HUES6 (cell line): ENCODE measurements at regions not wholly inside any gene's neighbourhood (a gene's known extent, or its start where the extent isn't known, plus 50 kb on each side); places are given as distances from the start of the nearest gene placed in this dataset.

ENCODE experiments used
- H3K27ac ChIP-seq: 2 replicates; pipeline ENCODE4 v1.7.0; 2013; ENCODE audit warnings: low read depth, mild to moderate bottlenecking, low read length, inconsistent platforms
- H3K27me3 ChIP-seq: 2 replicates; pipeline ENCODE4 v1.6.1; 2013; ENCODE audit warnings: low read length; ENCODE audit not compliant: control insufficient read depth, insufficient read depth
- H3K36me3 ChIP-seq: 2 replicates; pipeline ENCODE4 v1.6.1; 2013; ENCODE audit warnings: low read length; ENCODE audit not compliant: control insufficient read depth, insufficient read depth
- H3K4me1 ChIP-seq: 2 replicates; pipeline ENCODE4 v1.6.1; 2013; ENCODE audit warnings: low read length; ENCODE audit not compliant: control insufficient read depth, insufficient read depth
- H3K4me3 ChIP-seq: 2 replicates; pipeline ENCODE4 v1.5.1; 2013; ENCODE audit warnings: low read depth, low read length
- H3K9ac ChIP-seq: one replicate; pipeline ENCODE4 v1.6.1; 2013; ENCODE audit warnings: mild to moderate bottlenecking, low read length
- H3K9me3 ChIP-seq: 2 replicates; pipeline ENCODE4 v1.6.1; 2013; ENCODE audit warnings: low read depth, low read length; ENCODE audit not compliant: control insufficient read depth, insufficient read depth

DNA sequence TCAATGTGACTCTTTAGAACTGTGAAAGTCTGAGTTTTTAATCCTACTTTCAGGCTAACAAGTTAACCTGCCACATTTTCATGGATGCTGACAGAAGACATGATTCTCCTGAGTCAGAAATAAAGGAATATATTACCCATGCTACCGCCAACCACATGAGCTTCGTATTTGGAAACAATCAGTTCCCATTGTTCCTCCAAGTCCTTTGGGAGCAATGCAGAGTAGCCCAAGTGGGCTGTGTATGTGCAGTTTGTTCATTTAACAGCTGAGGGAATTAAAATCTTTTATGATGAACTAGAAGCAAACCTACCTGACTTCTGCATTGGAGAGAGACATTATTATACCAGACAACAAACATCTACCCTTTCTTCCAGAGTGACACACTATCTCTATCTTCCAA is 169.3 kb upstream of the BET1 start:
- no peaks in the 10 kb centered on the region for H3K9me3 ChIP-seq
- H3K27me3 ChIP-seq, result no peaks in the 10 kb centered on the region
- no peak overlapping the region for H3K27ac ChIP-seq
- no peak overlapping the region for H3K9ac ChIP-seq
- H3K4me1 ChIP-seq, result no peaks in the 10 kb centered on the region
- H3K36me3 ChIP-seq, result no peaks in the 10 kb centered on the region
- H3K4me3 ChIP-seq, result no peak overlapping the region

DNA sequence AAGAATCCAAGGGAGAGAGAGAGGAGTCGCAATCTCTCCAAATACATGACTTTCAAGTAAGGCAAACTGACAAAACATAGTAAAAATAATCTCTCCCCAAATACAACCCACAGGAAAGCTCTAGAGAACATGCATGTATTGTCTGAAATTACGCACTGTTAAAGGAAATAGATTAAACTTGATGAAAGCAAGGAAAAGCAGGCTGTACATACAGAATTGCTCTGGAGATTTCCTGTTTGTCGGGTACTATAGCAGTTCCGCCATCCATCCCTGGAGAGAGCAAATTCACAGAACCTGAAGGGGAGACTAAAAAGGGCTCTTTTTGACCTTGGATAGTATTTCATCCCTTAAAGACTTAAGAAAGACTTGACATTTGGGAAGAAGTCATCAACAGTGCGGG is 170.2 kb upstream of the BET1 start:
- no peak overlapping the region for H3K4me3 ChIP-seq
- no peaks in the 10 kb centered on the region for H3K27me3 ChIP-seq
- H3K9me3 ChIP-seq, result no peaks in the 10 kb centered on the region
- H3K36me3 ChIP-seq, result no peaks in the 10 kb centered on the region
- no peak overlapping the region for H3K9ac ChIP-seq
- H3K4me1 ChIP-seq, result no peaks in the 10 kb centered on the region
- H3K27ac ChIP-seq, result no peak overlapping the region

DNA sequence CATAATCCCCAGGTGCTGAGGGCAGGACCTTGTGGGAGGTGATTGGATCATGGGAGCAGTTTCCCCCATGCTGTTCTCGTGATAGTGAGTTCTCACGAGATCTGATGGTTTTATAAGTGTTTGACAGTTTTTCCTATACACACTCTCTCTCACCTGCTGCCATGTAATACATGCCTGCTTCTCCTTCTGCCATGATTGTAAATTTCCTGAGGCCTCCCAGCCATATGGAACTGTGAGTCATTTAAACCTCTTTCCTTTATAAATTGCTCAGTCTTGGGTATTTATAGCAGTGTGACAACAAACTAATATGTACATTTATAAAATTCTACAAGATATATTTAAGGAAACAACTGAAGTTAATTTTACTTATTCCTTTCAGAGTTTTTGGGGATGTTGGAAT is 170.8 kb upstream of the BET1 start:
- H3K4me1 ChIP-seq, result no peaks in the 10 kb centered on the region
- H3K27ac ChIP-seq, result no peak overlapping the region
- H3K36me3 ChIP-seq, result no peaks in the 10 kb centered on the region
- no peak overlapping the region for H3K9ac ChIP-seq
- H3K27me3 ChIP-seq, result no peaks in the 10 kb centered on the region
- no peaks in the 10 kb centered on the region for H3K9me3 ChIP-seq
- H3K4me3 ChIP-seq, result no peak overlapping the region

DNA sequence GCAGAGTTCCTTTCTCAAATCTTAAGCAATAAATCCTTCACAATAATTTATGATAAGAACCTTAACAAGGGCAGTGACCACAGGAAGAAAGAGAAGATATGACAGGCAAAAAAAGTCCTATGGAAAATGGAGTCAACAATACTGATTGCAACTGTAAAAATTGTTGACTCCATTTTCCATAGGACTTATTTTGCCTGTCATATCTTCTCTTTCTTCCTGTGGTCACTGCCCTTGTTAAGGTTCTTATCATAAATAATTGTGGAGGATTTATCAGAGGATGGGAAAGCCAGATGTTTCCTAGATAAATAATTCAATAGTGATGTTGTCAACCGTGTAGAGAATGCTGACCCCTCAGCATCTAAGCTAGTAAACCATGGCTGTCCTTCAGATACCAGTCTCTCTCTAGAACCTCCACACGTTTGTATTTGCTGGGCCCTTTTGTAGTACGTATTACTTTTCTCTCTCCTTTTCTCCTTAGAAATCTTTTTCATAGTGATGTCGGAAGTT is 172.6 kb upstream of the BET1 start:
- Histone ChIP-seq H3K9ac (no peak overlapping the region), H3K4me1 (no peaks in the 10 kb centered on the region), H3K36me3 (no peaks in the 10 kb centered on the region), H3K27ac (no peak overlapping the region), H3K4me3 (no peak overlapping the region), H3K27me3 (no peaks in the 10 kb centered on the region), H3K9me3 (no peaks in the 10 kb centered on the region)

DNA sequence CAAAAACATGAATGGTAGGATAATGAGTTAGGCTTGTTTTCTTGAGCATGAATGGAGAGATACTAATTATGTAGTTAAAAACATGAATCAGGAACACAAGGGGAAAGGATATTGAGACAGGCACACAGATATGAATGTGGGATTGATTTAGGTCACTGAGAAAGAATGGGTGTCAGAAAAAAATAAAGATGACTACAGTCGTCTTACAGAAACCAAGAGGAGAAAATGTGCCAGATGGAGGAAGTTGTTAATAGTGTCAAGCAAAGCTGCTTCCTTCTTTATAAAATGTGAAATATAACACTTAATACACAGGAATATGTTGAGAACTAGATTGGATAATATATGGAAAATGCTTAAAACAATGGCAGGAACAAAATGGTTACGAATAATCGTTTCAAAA is 173.3 kb upstream of the BET1 start:
- Histone ChIP-seq H3K4me1 (no peaks in the 10 kb centered on the region), H3K9me3 (peaks cover 6% of the 10 kb centered on the region), H3K9ac (no peak overlapping the region), H3K36me3 (no peaks in the 10 kb centered on the region), H3K27me3 (no peaks in the 10 kb centered on the region), H3K4me3 (no peak overlapping the region), H3K27ac (no peak overlapping the region)

DNA sequence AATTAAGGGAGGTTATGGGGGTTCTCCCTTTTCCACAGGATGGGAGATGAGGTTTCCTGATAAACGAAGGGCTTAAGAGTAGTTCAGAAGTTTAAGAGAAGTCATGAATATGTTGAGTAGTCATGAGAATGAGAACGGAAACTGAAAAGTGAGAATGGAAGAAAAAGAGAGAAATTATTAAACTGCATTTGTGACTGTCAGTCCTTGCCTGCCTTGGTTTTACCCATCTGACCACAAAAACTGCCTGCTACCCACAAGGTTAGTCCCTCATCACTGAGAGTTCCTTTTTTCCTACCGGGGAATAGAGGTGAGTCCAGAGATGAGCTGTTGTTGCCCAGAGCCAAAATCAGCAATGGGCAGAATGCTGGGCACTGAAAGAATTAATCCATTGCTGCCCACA is 174.1 kb upstream of the BET1 start:
- Histone ChIP-seq H3K9me3 (peaks cover 7% of the 10 kb centered on the region), H3K36me3 (no peaks in the 10 kb centered on the region), H3K9ac (no peak overlapping the region), H3K27me3 (no peaks in the 10 kb centered on the region), H3K27ac (no peak overlapping the region), H3K4me3 (no peak overlapping the region), H3K4me1 (no peaks in the 10 kb centered on the region)

DNA sequence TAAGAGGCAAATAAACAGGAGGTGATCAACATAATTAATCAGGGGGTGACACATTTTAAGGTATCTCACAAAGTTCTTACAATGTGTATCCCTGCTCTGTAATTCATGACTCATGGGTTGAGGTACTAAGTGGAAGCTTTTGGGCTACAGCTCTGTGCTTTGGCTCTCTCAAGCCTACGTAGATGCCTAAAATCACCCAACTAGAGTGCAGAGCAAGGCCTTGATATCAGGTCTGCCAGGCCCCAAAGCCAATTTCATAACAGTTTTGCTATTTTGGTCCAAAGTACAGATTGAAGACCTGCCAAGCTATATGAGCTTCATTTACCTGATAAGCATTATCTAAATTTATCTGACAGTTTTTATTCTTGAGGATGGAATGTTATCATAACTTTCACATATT is 175.3 kb upstream of the BET1 start:
- Histone ChIP-seq H3K27ac (no peak overlapping the region), H3K27me3 (no peaks in the 10 kb centered on the region), H3K36me3 (no peaks in the 10 kb centered on the region), H3K4me3 (no peak overlapping the region), H3K9me3 (peaks cover 7% of the 10 kb centered on the region), H3K9ac (no peak overlapping the region), H3K4me1 (no peaks in the 10 kb centered on the region)

DNA sequence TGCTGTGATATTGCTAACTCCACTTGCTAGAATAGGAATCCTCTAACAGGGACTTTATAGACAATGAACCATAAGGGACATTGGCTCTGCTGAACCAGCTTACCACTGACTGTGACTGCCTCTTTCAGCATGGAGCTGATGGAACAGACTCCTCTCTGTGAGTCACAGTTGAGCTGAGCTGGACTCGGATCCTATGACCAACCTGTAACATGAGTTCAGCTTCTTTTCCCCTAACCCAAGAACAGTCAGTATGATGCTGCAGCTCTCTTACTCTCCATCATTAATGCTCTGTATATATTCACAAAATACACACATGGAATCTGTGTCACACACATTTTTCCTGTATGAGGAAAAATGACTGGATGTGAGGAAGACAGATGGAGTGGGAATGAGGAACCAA is 177.9 kb upstream of the BET1 start:
- Histone ChIP-seq H3K27ac (no peak overlapping the region), H3K4me3 (no peak overlapping the region), H3K9ac (no peak overlapping the region), H3K4me1 (no peaks in the 10 kb centered on the region), H3K27me3 (no peaks in the 10 kb centered on the region), H3K9me3 (peaks cover 7% of the 10 kb centered on the region), H3K36me3 (no peaks in the 10 kb centered on the region)

DNA sequence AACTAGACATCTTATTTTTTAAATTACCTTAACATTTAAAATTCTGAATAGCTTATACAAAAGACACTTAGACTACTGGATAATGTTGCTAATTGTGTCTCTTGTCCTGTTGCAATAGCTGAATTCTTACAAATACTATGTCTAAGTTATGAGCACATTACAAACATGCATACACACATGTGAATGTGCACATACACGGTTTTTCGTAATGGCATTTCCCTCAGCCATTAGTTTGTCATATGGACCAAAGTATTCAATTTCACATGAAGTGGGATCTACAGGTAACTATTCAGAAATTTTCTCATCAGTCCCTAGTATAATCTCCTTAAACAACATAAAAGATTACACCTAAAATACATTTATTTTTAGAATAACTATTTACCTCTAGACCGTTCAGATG is 178.6 kb upstream of the BET1 start:
- Histone ChIP-seq H3K4me3 (no peak overlapping the region), H3K4me1 (no peaks in the 10 kb centered on the region), H3K27ac (no peak overlapping the region), H3K27me3 (no peaks in the 10 kb centered on the region), H3K9me3 (peaks cover 7% of the 10 kb centered on the region), H3K9ac (no peak overlapping the region), H3K36me3 (no peaks in the 10 kb centered on the region)

DNA sequence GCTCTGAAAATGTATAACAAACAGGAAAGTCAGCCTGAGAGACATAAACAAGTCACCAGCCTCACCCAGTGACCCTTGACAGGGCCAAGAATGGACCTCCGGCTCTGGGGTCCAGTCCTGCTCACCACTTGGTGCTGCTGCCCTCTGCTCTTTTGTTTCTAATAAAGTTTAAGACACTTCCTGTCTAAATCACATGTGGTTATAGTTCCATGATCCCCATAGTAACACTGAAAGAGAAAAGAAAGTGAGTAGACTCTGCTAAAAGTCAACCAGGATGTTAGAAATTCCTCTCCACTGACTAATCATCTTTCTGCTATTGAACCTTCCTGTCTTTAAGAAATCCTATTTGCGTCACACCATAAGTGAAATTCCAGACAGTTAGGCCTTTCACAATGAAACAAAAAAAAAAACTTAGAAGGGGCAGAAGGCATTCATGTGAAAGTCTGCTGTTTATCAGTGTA is 179.2 kb upstream of the BET1 start:
- no peak overlapping the region for H3K27ac ChIP-seq

DNA sequence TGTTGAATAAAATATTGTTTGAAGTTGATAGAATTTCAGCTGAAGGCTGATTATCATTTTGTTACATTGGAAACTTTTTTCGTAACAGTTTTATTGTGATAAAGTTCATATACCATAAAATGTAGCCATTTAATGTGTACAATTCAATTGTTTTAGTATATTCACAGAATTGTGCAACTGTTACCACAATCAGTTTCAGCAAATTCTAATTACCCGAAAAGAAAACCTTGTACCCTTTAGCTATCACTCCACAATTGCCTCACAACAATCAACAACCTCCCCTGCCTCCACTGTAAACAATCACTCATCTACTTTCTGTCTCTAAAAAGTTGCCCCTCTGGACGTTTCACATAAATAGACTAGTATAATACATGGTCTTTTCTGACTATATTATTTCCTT is 179.7 kb upstream of the BET1 start:
- H3K4me1 ChIP-seq, result no peaks in the 10 kb centered on the region
- H3K36me3 ChIP-seq, result no peaks in the 10 kb centered on the region
- no peak overlapping the region for H3K4me3 ChIP-seq
- no peaks in the 10 kb centered on the region for H3K27me3 ChIP-seq
- H3K9ac ChIP-seq, result no peak overlapping the region
- 0 out of 2 replicates have a peak overlapping the region, but pooled peaks have one; percentile 10 for H3K27ac ChIP-seq
- H3K9me3 ChIP-seq, result peaks cover 7% of the 10 kb centered on the region

More for the DNA sequence above, 179.2 kb upstream of the BET1 start:
- Histone ChIP-seq H3K36me3 (no peaks in the 10 kb centered on the region), H3K4me1 (no peaks in the 10 kb centered on the region), H3K4me3 (no peak overlapping the region), H3K9me3 (peaks cover 7% of the 10 kb centered on the region), H3K27me3 (no peaks in the 10 kb centered on the region), H3K9ac (no peak overlapping the region)

DNA sequence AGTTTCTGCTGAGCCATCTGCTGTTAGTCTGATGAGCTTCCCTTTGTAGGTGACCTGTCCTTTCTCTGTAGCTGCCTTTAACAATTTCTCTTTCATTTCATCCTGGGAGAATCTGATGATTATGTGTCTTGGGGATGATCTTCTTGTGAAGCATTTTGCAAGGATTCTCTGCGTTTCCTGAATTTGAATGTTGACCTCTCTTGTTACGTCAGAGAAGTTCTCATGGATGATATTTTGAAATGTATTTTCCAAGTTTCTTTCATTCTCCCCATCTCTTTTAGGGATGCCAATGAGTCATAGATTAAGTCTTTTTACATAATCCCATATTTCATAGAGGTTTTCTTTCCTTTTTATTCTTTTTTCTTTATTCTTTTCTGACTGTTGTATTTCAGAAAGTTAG is 184.2 kb upstream of the BET1 start:
- Histone ChIP-seq H3K27ac (no peak overlapping the region), H3K9ac (no peak overlapping the region), H3K4me3 (no peak overlapping the region), H3K4me1 (peaks cover 5% of the 10 kb centered on the region; the same call in 1 of the 2 replicates), H3K27me3 (no peaks in the 10 kb centered on the region), H3K36me3 (no peaks in the 10 kb centered on the region), H3K9me3 (no peaks in the 10 kb centered on the region)
